ENCODE measurements at regions not wholly inside any gene's neighbourhood (a gene's known extent, or its start where the extent isn't known, plus 50 kb on each side); places are given as distances from the start of the nearest gene placed in this dataset.

DNA sequence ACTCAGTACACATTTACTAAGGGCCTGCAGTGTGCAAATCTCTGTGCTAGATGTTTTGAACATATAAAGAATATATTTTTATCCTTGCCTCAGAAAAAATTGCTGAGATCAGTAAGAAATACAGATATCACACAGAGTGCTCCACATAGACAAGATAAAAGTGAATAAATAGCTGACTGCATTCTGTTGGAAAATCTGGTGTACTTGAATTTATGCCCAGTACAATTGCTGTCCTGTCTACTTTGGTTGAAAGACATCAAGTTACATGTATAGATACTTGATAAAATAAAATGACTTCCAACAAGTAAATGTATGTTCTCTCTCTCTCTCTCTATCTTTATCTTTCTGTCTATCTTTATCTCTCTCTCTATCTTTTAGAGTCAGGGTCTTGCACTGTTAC is 381.2 kb upstream of the CBLB start:
- TF ChIP-seq NRF1 (IDR thresholded peaks at IDR 0.05; ENCODE audit: low read depth, low read length) (no peak), RAD21 (IDR thresholded peaks at IDR 0.05; ENCODE audit: low read length) (no peak), POLR2AphosphoS5 (IDR thresholded peaks at IDR 0.05; ENCODE audit: low read depth, low read length) (no peak), EZH2phosphoT487 (IDR thresholded peaks at IDR 0.05; ENCODE audit: borderline replicate concordance, low read depth) (no peak), TAF1 (IDR thresholded peaks at IDR 0.05; ENCODE audit: borderline replicate concordance, low read depth, low read length) (no peak)
- TF ChIP-seq, protein P1, sequence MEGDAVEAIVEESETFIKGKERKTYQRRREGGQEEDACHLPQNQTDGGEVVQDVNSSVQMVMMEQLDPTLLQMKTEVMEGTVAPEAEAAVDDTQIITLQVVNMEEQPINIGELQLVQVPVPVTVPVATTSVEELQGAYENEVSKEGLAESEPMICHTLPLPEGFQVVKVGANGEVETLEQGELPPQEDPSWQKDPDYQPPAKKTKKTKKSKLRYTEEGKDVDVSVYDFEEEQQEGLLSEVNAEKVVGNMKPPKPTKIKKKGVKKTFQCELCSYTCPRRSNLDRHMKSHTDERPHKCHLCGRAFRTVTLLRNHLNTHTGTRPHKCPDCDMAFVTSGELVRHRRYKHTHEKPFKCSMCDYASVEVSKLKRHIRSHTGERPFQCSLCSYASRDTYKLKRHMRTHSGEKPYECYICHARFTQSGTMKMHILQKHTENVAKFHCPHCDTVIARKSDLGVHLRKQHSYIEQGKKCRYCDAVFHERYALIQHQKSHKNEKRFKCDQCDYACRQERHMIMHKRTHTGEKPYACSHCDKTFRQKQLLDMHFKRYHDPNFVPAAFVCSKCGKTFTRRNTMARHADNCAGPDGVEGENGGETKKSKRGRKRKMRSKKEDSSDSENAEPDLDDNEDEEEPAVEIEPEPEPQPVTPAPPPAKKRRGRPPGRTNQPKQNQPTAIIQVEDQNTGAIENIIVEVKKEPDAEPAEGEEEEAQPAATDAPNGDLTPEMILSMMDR (IDR thresholded peaks at IDR 0.05): no peak
- TF ChIP-seq, protein P2, sequence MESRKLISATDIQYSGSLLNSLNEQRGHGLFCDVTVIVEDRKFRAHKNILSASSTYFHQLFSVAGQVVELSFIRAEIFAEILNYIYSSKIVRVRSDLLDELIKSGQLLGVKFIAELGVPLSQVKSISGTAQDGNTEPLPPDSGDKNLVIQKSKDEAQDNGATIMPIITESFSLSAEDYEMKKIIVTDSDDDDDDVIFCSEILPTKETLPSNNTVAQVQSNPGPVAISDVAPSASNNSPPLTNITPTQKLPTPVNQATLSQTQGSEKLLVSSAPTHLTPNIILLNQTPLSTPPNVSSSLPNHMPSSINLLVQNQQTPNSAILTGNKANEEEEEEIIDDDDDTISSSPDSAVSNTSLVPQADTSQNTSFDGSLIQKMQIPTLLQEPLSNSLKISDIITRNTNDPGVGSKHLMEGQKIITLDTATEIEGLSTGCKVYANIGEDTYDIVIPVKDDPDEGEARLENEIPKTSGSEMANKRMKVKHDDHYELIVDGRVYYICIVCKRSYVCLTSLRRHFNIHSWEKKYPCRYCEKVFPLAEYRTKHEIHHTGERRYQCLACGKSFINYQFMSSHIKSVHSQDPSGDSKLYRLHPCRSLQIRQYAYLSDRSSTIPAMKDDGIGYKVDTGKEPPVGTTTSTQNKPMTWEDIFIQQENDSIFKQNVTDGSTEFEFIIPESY (IDR thresholded peaks at IDR 0.05; ENCODE audit: borderline replicate concordance, low read depth): no peak
- TF ChIP-seq, protein P3, sequence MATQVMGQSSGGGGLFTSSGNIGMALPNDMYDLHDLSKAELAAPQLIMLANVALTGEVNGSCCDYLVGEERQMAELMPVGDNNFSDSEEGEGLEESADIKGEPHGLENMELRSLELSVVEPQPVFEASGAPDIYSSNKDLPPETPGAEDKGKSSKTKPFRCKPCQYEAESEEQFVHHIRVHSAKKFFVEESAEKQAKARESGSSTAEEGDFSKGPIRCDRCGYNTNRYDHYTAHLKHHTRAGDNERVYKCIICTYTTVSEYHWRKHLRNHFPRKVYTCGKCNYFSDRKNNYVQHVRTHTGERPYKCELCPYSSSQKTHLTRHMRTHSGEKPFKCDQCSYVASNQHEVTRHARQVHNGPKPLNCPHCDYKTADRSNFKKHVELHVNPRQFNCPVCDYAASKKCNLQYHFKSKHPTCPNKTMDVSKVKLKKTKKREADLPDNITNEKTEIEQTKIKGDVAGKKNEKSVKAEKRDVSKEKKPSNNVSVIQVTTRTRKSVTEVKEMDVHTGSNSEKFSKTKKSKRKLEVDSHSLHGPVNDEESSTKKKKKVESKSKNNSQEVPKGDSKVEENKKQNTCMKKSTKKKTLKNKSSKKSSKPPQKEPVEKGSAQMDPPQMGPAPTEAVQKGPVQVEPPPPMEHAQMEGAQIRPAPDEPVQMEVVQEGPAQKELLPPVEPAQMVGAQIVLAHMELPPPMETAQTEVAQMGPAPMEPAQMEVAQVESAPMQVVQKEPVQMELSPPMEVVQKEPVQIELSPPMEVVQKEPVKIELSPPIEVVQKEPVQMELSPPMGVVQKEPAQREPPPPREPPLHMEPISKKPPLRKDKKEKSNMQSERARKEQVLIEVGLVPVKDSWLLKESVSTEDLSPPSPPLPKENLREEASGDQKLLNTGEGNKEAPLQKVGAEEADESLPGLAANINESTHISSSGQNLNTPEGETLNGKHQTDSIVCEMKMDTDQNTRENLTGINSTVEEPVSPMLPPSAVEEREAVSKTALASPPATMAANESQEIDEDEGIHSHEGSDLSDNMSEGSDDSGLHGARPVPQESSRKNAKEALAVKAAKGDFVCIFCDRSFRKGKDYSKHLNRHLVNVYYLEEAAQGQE (IDR thresholded peaks at IDR 0.05; ENCODE audit: low read depth, low read length): no peak

Measured in SK-N-SH (cell line).